ENCODE measurements at regions not wholly inside any gene's neighbourhood (a gene's known extent, or its start where the extent isn't known, plus 50 kb on each side); places are given as distances from the start of the nearest gene placed in this dataset.
"Not testable (repeated sequence)": the region's sequence is repeated elsewhere in the genome, so short reads cannot be mapped to it uniquely, and the experiment has no call there.

GRCh38 chr3:66842761-66843464, 155.2 kb upstream of the KBTBD8 start:
- DNase-seq (ENCODE audit: low spot score): not testable (repeated sequence)

GRCh38 chr3:66851894-66852613, 146.1 kb upstream of the KBTBD8 start:
- DNase-seq (ENCODE audit: low spot score): no peak

GRCh38 chr3:66854601-66855151, 143.4 kb upstream of the KBTBD8 start:
- no peak for DNase-seq (ENCODE audit: low spot score)

- no peak for DNase-seq (ENCODE audit: low spot score)
These were observed 141.6 kb upstream of the KBTBD8 start for GRCh38 chr3:66856533-66856932.

GRCh38 chr3:66858656-66859381, 139.3 kb upstream of the KBTBD8 start:
- no peak for DNase-seq (ENCODE audit: low spot score)

GRCh38 chr3:66860771-66861170, 137.3 kb upstream of the KBTBD8 start:
- DNase-seq (ENCODE audit: low spot score): no peak

GRCh38 chr3:66863205-66864111, 134.6 kb upstream of the KBTBD8 start:
- no peak for DNase-seq (ENCODE audit: low spot score)

GRCh38 chr3:66884659-66885058, 113.4 kb upstream of the KBTBD8 start:
- DNase-seq (ENCODE audit: low spot score): no peak

- DNase-seq (ENCODE audit: low spot score): no peak
These were observed 112.6 kb upstream of the KBTBD8 start for GRCh38 chr3:66885326-66886000.

- DNase-seq (ENCODE audit: low spot score): no peak
These were observed 108.2 kb upstream of the KBTBD8 start for GRCh38 chr3:66889750-66890494.

- DNase-seq (ENCODE audit: low spot score): no peak
These were observed 100.0 kb upstream of the KBTBD8 start for GRCh38 chr3:66898155-66898554.

GRCh38 chr3:66904336-66904735, 93.8 kb upstream of the KBTBD8 start:
- DNase-seq (ENCODE audit: low spot score): peak; percentile 4

GRCh38 chr3:66904831-66905493, 93.1 kb upstream of the KBTBD8 start:
- peak; percentile 58 for DNase-seq (ENCODE audit: low spot score)

- no peak for DNase-seq (ENCODE audit: low spot score)
These were observed 91.0 kb upstream of the KBTBD8 start for GRCh38 chr3:66907136-66907535.

- DNase-seq (ENCODE audit: low spot score): no peak
These were observed 87.6 kb upstream of the KBTBD8 start for GRCh38 chr3:66910266-66911055.

GRCh38 chr3:66912306-66912705, 85.8 kb upstream of the KBTBD8 start:
- no peak for DNase-seq (ENCODE audit: low spot score)

GRCh38 chr3:66922058-66922457, 76.0 kb upstream of the KBTBD8 start:
- DNase-seq (ENCODE audit: low spot score): no peak

GRCh38 chr3:66923969-66924368, 74.1 kb upstream of the KBTBD8 start:
- DNase-seq (ENCODE audit: low spot score): peak; percentile 19

GRCh38 chr3:66928252-66928651, 69.9 kb upstream of the KBTBD8 start:
- no peak for DNase-seq (ENCODE audit: low spot score)
